ENCODE measurements at regions not wholly inside any gene's neighbourhood (a gene's known extent, or its start where the extent isn't known, plus 50 kb on each side); places are given as distances from the start of the nearest gene placed in this dataset.
"Not testable (repeated sequence)": the region's sequence is repeated elsewhere in the genome, so short reads cannot be mapped to it uniquely, and the experiment has no call there.

- no peaks in the 10 kb centered on the region for H3K27me3 Mint-ChIP-seq
- H3K27ac Mint-ChIP-seq, result no peak overlapping the region
- H3K4me1 Mint-ChIP-seq, result no peaks in the 10 kb centered on the region
- H3K4me3 Mint-ChIP-seq, result no peak overlapping the region
- DNase-seq (no peak), ATAC-seq (no peak)
- H3K9me3 Mint-ChIP-seq, result peaks cover 0 to 11% of the 10 kb centered on the region in 2 donors
These were observed 630.7 kb upstream of the MMS22L start for GRCh38 chr6:97913721-97914120.

- no peak for ATAC-seq
- Mint-ChIP-seq H3K27ac (no peak overlapping the region), H3K4me1 (no peaks in the 10 kb centered on the region), H3K27me3 (no peaks in the 10 kb centered on the region), H3K4me3 (no peak overlapping the region), H3K9me3 (peaks cover 0 to 5% of the 10 kb centered on the region in 2 donors)
- no peak for DNase-seq
These were observed 631.9 kb upstream of the MMS22L start for GRCh38 chr6:97914912-97915311.

GRCh38 chr6:97915537-97915936 is 632.5 kb upstream of the MMS22L start:
- H3K9me3 Mint-ChIP-seq, result peaks cover 0 to 2% of the 10 kb centered on the region in 2 donors
- no peaks in the 10 kb centered on the region for H3K4me1 Mint-ChIP-seq
- no peaks in the 10 kb centered on the region for H3K27me3 Mint-ChIP-seq
- no peak overlapping the region for H3K4me3 Mint-ChIP-seq
- no peak for ATAC-seq
- no peak for DNase-seq
- H3K27ac Mint-ChIP-seq, result no peak overlapping the region

- no peak overlapping the region for H3K4me3 Mint-ChIP-seq
- no peak for ATAC-seq
- H3K27ac Mint-ChIP-seq, result no peak overlapping the region
- H3K9me3 Mint-ChIP-seq, result no peaks in the 10 kb centered on the region
- no peak for DNase-seq
- no peaks in the 10 kb centered on the region for H3K4me1 Mint-ChIP-seq
- no peaks in the 10 kb centered on the region for H3K27me3 Mint-ChIP-seq
These were observed 634.4 kb upstream of the MMS22L start for GRCh38 chr6:97917369-97917768.

GRCh38 chr6:97919046-97919445 is 636.0 kb upstream of the MMS22L start:
- no peak overlapping the region for H3K4me3 Mint-ChIP-seq
- H3K9me3 Mint-ChIP-seq, result peaks cover 0 to 2% of the 10 kb centered on the region in 2 donors
- ATAC-seq (no peak), DNase-seq (no peak)
- H3K27me3 Mint-ChIP-seq, result no peaks in the 10 kb centered on the region
- no peak overlapping the region for H3K27ac Mint-ChIP-seq
- H3K4me1 Mint-ChIP-seq, result no peaks in the 10 kb centered on the region

- H3K4me1 Mint-ChIP-seq, result no peaks in the 10 kb centered on the region
- no peak for ATAC-seq
These were observed 636.6 kb upstream of the MMS22L start for GRCh38 chr6:97919631-97920030.

GRCh38 chr6:97923249-97923648 is 640.2 kb upstream of the MMS22L start:
- Mint-ChIP-seq H3K27ac (no peak overlapping the region), H3K4me3 (no peak overlapping the region), H3K9me3 (peaks cover 0 to 4% of the 10 kb centered on the region in 2 donors), H3K4me1 (no peaks in the 10 kb centered on the region), H3K27me3 (no peaks in the 10 kb centered on the region)
- DNase-seq (no peak), ATAC-seq (no peak)

More at GRCh38 chr6:97919631-97920030, 636.6 kb upstream of the MMS22L start:
- Mint-ChIP-seq H3K27me3 (no peaks in the 10 kb centered on the region), H3K4me3 (no peak overlapping the region), H3K9me3 (peaks cover 0 to 4% of the 10 kb centered on the region in 2 donors), H3K27ac (no peak overlapping the region)
- no peak for DNase-seq

- no peak overlapping the region for H3K27ac Mint-ChIP-seq
These were observed 642.5 kb upstream of the MMS22L start for GRCh38 chr6:97925504-97925903.

GRCh38 chr6:97939440-97940168 is 656.6 kb upstream of the MMS22L start:
- H3K4me3 Mint-ChIP-seq, result no peak overlapping the region
- DNase-seq, result no peak
- no peaks in the 10 kb centered on the region for H3K27me3 Mint-ChIP-seq
- no peaks in the 10 kb centered on the region for H3K9me3 Mint-ChIP-seq
- no peaks in the 10 kb centered on the region for H3K4me1 Mint-ChIP-seq
- H3K27ac Mint-ChIP-seq, result no peak overlapping the region
- no peak for ATAC-seq

More at GRCh38 chr6:97925504-97925903, 642.5 kb upstream of the MMS22L start:
- ATAC-seq (no peak), DNase-seq (no peak)
- H3K9me3 Mint-ChIP-seq, result peaks cover 0 to 4% of the 10 kb centered on the region in 2 donors
- no peaks in the 10 kb centered on the region for H3K4me1 Mint-ChIP-seq
- no peaks in the 10 kb centered on the region for H3K27me3 Mint-ChIP-seq
- no peak overlapping the region for H3K4me3 Mint-ChIP-seq

GRCh38 chr6:97947841-97948240 is 664.8 kb upstream of the MMS22L start:
- Mint-ChIP-seq H3K27ac (no peak overlapping the region), H3K9me3 (no peaks in the 10 kb centered on the region), H3K4me1 (no peaks in the 10 kb centered on the region), H3K4me3 (no peak overlapping the region), H3K27me3 (no peaks in the 10 kb centered on the region)
- DNase-seq (no peak), ATAC-seq (no peak)

- no peak for DNase-seq
- no peaks in the 10 kb centered on the region for H3K27me3 Mint-ChIP-seq
- ATAC-seq, result no peak
- H3K9me3 Mint-ChIP-seq, result peaks cover 0 to 14% of the 10 kb centered on the region in 2 donors
- no peaks in the 10 kb centered on the region for H3K4me1 Mint-ChIP-seq
- no peak overlapping the region for H3K4me3 Mint-ChIP-seq
- no peak overlapping the region for H3K27ac Mint-ChIP-seq
These were observed 675.1 kb upstream of the MMS22L start for GRCh38 chr6:97958134-97958533.

GRCh38 chr6:97963193-97963592 is 680.2 kb upstream of the MMS22L start:
- Mint-ChIP-seq H3K4me1 (no peaks in the 10 kb centered on the region), H3K4me3 (no peak overlapping the region), H3K27me3 (no peaks in the 10 kb centered on the region), H3K9me3 (no peaks in the 10 kb centered on the region), H3K27ac (no peak overlapping the region)
- ATAC-seq, result no peak
- DNase-seq, result no peak

- ATAC-seq (no peak), DNase-seq (no peak)
- Mint-ChIP-seq H3K27ac (no peak overlapping the region), H3K4me3 (no peak overlapping the region), H3K27me3 (no peaks in the 10 kb centered on the region), H3K9me3 (no peaks in the 10 kb centered on the region), H3K4me1 (no peaks in the 10 kb centered on the region)
These were observed 686.0 kb upstream of the MMS22L start for GRCh38 chr6:97969065-97969464.

- Mint-ChIP-seq H3K27me3 (no peaks in the 10 kb centered on the region), H3K9me3 (no peaks in the 10 kb centered on the region), H3K4me3 (no peak overlapping the region), H3K4me1 (no peaks in the 10 kb centered on the region), H3K27ac (no peak overlapping the region)
- DNase-seq (no peak), ATAC-seq (no peak)
These were observed 694.1 kb upstream of the MMS22L start for GRCh38 chr6:97977084-97977483.

GRCh38 chr6:97978855-97979271 is 695.8 kb upstream of the MMS22L start:
- H3K27ac Mint-ChIP-seq, result no peak overlapping the region
- H3K9me3 Mint-ChIP-seq, result no peaks in the 10 kb centered on the region
- no peaks in the 10 kb centered on the region for H3K4me1 Mint-ChIP-seq
- H3K4me3 Mint-ChIP-seq, result no peak overlapping the region
- H3K27me3 Mint-ChIP-seq, result no peaks in the 10 kb centered on the region
- DNase-seq (no peak), ATAC-seq (no peak)

GRCh38 chr6:97979285-97979684 is 696.3 kb upstream of the MMS22L start:
- H3K27me3 Mint-ChIP-seq, ATAC-seq, H3K4me1 Mint-ChIP-seq, H3K4me3 Mint-ChIP-seq, H3K9me3 Mint-ChIP-seq, H3K27ac Mint-ChIP-seq, DNase-seq: not testable (repeated sequence)

GRCh38 chr6:97989451-97989850 is 706.4 kb upstream of the MMS22L start:
- DNase-seq, result no peak
- Mint-ChIP-seq H3K27me3 (no peaks in the 10 kb centered on the region), H3K9me3 (no peaks in the 10 kb centered on the region), H3K27ac (no peak overlapping the region), H3K4me3 (no peak overlapping the region), H3K4me1 (no peaks in the 10 kb centered on the region)
- ATAC-seq, result no peak

All from stimulated activated naive CD8-positive, alpha-beta T cell treated with anti-CD3 and anti-CD28 coated beads, Interleukin-15, amount 100 ng/mL, for 72 hours (primary cell).